Heart right ventricle (tissue), 16 donors: ENCODE measurements at regions not wholly inside any gene's neighbourhood (a gene's known extent, or its start where the extent isn't known, plus 50 kb on each side); places are given as distances from the start of the nearest gene placed in this dataset.

Source experiments
- ATAC-seq, 8 donors: fragments of 200-7000 bp; cut with Tn5 transposase; one replicate each; pipeline ENCODE4 v1.9.1; 2020; ENCODE audit warnings: mild to moderate bottlenecking in 8 of 8, moderate library complexity in 8 of 8, moderate number of reproducible peaks in 1 of 8
- DNase-seq, 2 donors: peaks; one replicate each; pipeline ENCODE4 v3.0.0-alpha.2; 2020
- H3K27ac ChIP-seq, 10 donors: fragments of 200-600 bp; sonication (generic) in 2 of 10; one replicate each; pipeline versions ENCODE4 v1.5.0 to v1.8.0; 2020 to 2022; ENCODE audit warnings: mild to moderate bottlenecking in 3 of 10
- H3K27me3 ChIP-seq, 7 donors: fragments of 200-600 bp; one replicate each; pipeline ENCODE4 v1.8.0; 2021 to 2022; ENCODE audit warnings: mild to moderate bottlenecking in 2 of 7
- H3K36me3 ChIP-seq, 9 donors: fragments of 200-600 bp; sonication (generic) in 1 of 9; one replicate each; pipeline versions ENCODE4 v1.5.0 to v1.8.0; 2020 to 2022; ENCODE audit warnings: mild to moderate bottlenecking in 2 of 9
- H3K4me1 ChIP-seq, 9 donors: fragments of 200-600 bp; sonication (generic) in 1 of 9; one replicate each; pipeline versions ENCODE4 v1.5.0 to v1.8.0; 2020 to 2022; ENCODE audit warnings: mild to moderate bottlenecking in 4 of 9
- H3K4me3 ChIP-seq, 10 donors: fragments of 200-600 bp; sonication (generic) in 2 of 10; one replicate each; pipeline versions ENCODE4 v1.5.0 to v1.8.0; 2020 to 2022; ENCODE audit warnings: mild to moderate bottlenecking in 7 of 10, moderate library complexity in 2 of 10
- H3K9me3 ChIP-seq, 11 donors: fragments of 200-600 bp in 10 of 11; sonication (generic) in 2 of 11; one replicate each; pipeline versions ENCODE4 v1.5.0 to v1.8.0; 2013 to 2022; ENCODE audit warnings: mild to moderate bottlenecking in 2 of 11, control low read depth in 1 of 11, moderate library complexity in 1 of 11
- WGBS, 2 donors: extraction: QIAGEN DNeasy Blood & Tissue Kit; methylation state at CpG; one replicate each; pipeline ENCODE4 v1.1.7; 2013; ENCODE audit warnings: inconsistent platforms in 1 of 2; 5-methylcytosine and 5-hydroxymethylcytosine counted together
- intact Hi-C, 10 donors: fragments of 100-400 bp; cut with DNase I; formaldehyde crosslinking; loops; one replicate each; pipeline versions ENCODE4 v1.11.1 to v1.14.2; 2022
- TF ChIP-seq, protein P1 (sequence below), 9 donors: fragments of 200-600 bp; sonication (generic) in 2 of 9; IDR thresholded peaks; one replicate each; pipeline versions ENCODE4 v1.5.0 to v1.8.0; 2021 to 2022; ENCODE audit warnings: antibody characterized with exemption in 9 of 9, mild to moderate bottlenecking in 5 of 9, moderate library complexity in 1 of 9
- donor health status: Arrhythmogenic right ventricular cardiomyopathy.
- donor health status: ischemic (EF 13 %, LVEDD 7.1; RV severe dilation, severe dysfunction).
- donor health status: healthy with polysubstance abuse.
- donor health status: DM: no; HTN: yes; CAD: no.
- donor health status: DM: no; HTN: no; CAD: no.
- donor health status: ischemic (EF 25% LVEDD 6.9; RV normal size, moderate dysfunction).
- donor health status: ischemic (EF 25% LVEDD 5.7; RV mildly dilated, moderate dysfunction).
- donor health status: healthy.
- donor health status: DM: yes; HTN: yes; CAD: no.
- donor health status: Ischemic cardiomyopathy.
- donor health status: ischemic (EF 35%, LVEDD 5.7; RV mildly dilated, moderate dysfunction).
- donor health status: nonischemic (EF 11% LVEDD 7.7; RV severe dilation, severe dysfunction).
- donor health status: DM: yes; HTN: yes; CAD: no.
- donor health status: PGD.
- donor health status: ischemic (EF 29% LVEDD 5.4; RV normal size, mild dysfunction).
- donor health status: nonischemic (EF 23%, LVEDD 6.1; RV moderate dilation, normal function).

DNA sequence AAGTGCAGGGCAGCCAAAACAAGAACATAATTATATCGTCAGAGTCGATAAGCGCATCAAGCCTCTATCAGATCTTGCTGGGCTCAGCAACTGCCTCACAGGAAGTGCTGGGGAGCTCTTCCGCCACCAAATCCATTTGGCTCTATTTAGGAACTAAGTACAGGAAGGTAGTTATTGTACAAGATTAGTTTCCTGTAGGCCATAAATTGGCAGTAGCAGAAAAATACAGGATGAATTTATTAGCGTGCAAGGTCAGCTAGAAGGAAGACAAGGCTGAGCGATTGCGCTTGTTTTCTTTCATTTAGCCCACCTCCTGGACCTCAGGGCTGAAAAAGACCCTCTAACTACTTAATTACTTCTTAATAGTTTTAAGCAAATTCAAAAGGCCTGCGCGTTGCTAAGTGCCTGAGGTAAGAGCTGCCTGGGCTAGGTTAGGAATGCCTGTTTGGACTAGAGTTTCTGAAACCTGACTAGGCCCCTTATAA, 118.5 kb downstream of the IRS2 start:
- Histone ChIP-seq H3K36me3 (no peaks in the 10 kb centered on the region), H3K27me3 (peaks cover 0 to 61% (median 47%) of the 10 kb centered on the region in 7 donors), H3K4me1 (peaks cover 0 to 18% (median 10%) of the 10 kb centered on the region in 9 donors), H3K4me3 (no peak overlapping the region), H3K27ac (no peak overlapping the region), H3K9me3 (no peaks in the 10 kb centered on the region)
- 58 to 68% methylated on average over 9 of the region's 9 CpGs for WGBS, 2 donors
- no peak for DNase-seq
- intact Hi-C loops = no loop called here
- TF ChIP-seq, protein P1, sequence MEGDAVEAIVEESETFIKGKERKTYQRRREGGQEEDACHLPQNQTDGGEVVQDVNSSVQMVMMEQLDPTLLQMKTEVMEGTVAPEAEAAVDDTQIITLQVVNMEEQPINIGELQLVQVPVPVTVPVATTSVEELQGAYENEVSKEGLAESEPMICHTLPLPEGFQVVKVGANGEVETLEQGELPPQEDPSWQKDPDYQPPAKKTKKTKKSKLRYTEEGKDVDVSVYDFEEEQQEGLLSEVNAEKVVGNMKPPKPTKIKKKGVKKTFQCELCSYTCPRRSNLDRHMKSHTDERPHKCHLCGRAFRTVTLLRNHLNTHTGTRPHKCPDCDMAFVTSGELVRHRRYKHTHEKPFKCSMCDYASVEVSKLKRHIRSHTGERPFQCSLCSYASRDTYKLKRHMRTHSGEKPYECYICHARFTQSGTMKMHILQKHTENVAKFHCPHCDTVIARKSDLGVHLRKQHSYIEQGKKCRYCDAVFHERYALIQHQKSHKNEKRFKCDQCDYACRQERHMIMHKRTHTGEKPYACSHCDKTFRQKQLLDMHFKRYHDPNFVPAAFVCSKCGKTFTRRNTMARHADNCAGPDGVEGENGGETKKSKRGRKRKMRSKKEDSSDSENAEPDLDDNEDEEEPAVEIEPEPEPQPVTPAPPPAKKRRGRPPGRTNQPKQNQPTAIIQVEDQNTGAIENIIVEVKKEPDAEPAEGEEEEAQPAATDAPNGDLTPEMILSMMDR (IDR thresholded peaks at IDR 0.05) = no peak
- peak in 5 of 8 donors; percentile 34 to 67 (median 56) for ATAC-seq

DNA sequence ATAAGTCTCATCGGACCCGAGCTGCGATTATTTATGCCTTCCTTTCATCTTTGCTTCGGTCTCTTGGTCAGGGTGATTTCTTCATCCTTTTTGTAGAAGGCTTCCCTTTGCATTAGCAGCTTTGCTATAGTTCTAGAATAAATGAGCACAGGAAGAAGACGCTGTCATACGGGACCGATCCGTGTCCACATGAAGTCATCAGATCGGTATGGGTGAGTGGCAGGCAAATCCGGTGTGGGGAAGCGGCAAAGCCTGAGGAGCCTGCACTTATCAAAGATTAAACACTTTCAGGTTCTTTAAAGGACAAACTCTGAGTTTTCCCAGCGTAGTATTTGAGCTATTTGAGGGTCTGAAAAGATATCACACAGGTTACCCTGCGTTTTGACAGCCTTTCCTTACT, 119.3 kb downstream of the IRS2 start:
- peak in 4 of 8 donors; percentile 42 to 53 (median 50) for ATAC-seq
- no peak overlapping the region for H3K27ac ChIP-seq
- H3K36me3 ChIP-seq = no peaks in the 10 kb centered on the region
- intact Hi-C loops = no loop called here
- no peaks in the 10 kb centered on the region for H3K9me3 ChIP-seq
- H3K4me1 ChIP-seq = peaks cover 0 to 18% (median 10%) of the 10 kb centered on the region in 9 donors
- 36 to 37% methylated on average over 13 of the region's 13 CpGs for WGBS, 2 donors
- H3K4me3 ChIP-seq = no peak overlapping the region
- DNase-seq = no peak
- H3K27me3 ChIP-seq = peaks cover 0 to 53% (median 40%) of the 10 kb centered on the region in 7 donors
- TF ChIP-seq, protein P1 (IDR thresholded peaks at IDR 0.05) = no peak

DNA sequence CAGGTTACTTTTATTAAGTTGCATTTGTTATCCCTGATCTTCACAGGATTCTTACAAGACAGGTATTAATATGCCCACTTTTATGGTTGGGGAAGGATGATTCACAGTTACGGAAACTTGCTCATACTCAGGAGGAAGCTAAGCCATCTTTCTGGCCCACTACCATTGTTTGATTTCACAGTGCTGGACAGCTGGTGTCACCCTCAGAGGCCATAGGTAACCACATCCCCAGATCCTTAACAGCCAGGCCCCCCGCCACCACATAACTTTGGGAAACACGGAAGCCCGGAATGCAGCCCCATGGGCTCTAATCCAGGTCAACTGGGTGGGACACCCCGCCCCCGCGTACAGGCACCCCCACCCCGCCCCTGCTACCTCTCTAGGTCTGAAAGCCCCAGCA, 119.7 kb downstream of the IRS2 start:
- TF ChIP-seq, protein P1 (IDR thresholded peaks at IDR 0.05) = no peak
- WGBS, 2 donors = 66 to 70% methylated on average over 8 of the region's 8 CpGs

DNA sequence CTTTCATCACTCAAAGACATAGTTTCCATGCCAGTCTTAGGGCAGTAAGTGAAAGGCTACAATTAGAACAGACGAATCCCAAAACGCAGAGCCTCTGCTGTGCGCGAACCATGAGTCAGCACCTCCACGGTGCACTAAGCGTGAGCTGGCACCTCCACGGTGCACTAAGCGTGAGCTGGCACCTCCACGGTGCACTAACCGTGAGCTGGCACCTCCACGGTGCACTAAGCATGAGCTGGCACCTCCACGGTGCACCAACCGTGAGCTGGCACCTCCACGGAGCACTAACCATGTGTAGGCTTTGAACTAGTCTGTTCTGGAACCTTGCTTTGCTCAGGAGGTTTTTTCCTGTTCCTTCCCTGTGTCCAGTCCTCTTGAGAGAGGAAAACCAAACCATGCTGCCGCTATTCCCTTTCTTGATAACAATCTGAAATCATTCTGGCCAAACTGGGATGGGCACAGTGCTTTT, 120.6 kb downstream of the IRS2 start:
- Histone ChIP-seq H3K27me3 (peaks cover 0 to 54% (median 44%) of the 10 kb centered on the region in 7 donors), H3K4me3 (no peak overlapping the region), H3K27ac (no peak overlapping the region), H3K4me1 (peaks cover 0 to 18% (median 10%) of the 10 kb centered on the region in 9 donors), H3K36me3 (no peaks in the 10 kb centered on the region), H3K9me3 (no peaks in the 10 kb centered on the region)
- TF ChIP-seq, protein P1 (IDR thresholded peaks at IDR 0.05) = no peak
- DNase-seq = no peak
- intact Hi-C loops = no loop called here
- ATAC-seq = no peak
- 95% methylated on average over 15 of the region's 15 CpGs for WGBS, 2 donors

More for the DNA sequence above, 119.7 kb downstream of the IRS2 start:
- Histone ChIP-seq H3K27me3 (peaks cover 0 to 52% (median 43%) of the 10 kb centered on the region in 7 donors), H3K36me3 (no peaks in the 10 kb centered on the region), H3K4me1 (peaks cover 0 to 18% (median 10%) of the 10 kb centered on the region in 9 donors), H3K9me3 (no peaks in the 10 kb centered on the region), H3K27ac (no peak overlapping the region), H3K4me3 (no peak overlapping the region)
- no peak for DNase-seq
- intact Hi-C loops = no loop called here
- no peak for ATAC-seq
